IPS-18a (cell line): ENCODE measurements at regions not wholly inside any gene's neighbourhood (a gene's known extent, or its start where the extent isn't known, plus 50 kb on each side); places are given as distances from the start of the nearest gene placed in this dataset.
"Not testable (repeated sequence)": the region's sequence is repeated elsewhere in the genome, so short reads cannot be mapped to it uniquely, and the experiment has no call there.

Source experiments
- H3K27ac ChIP-seq: one replicate; pipeline ENCODE4 v1.5.1; 2013; ENCODE audit warnings: low read length
- H3K27me3 ChIP-seq: one replicate; pipeline ENCODE4 v1.6.1; 2013; ENCODE audit warnings: mild to moderate bottlenecking, low read length; ENCODE audit not compliant: control insufficient read depth, insufficient read depth
- H3K36me3 ChIP-seq: one replicate; pipeline ENCODE4 v1.6.1; 2013; ENCODE audit warnings: low read depth, low read length; ENCODE audit not compliant: control insufficient read depth
- H3K4me1 ChIP-seq: one replicate; pipeline ENCODE4 v1.6.1; 2013; ENCODE audit warnings: low read depth, low read length; ENCODE audit not compliant: control insufficient read depth
- H3K4me3 ChIP-seq: one replicate; pipeline ENCODE4 v1.5.1; 2013; ENCODE audit warnings: low read length
- H3K9ac ChIP-seq: one replicate; pipeline ENCODE4 v1.6.1; 2013; ENCODE audit warnings: mild to moderate bottlenecking, low read length, moderate library complexity
- H3K9me3 ChIP-seq: one replicate; pipeline ENCODE4 v1.6.1; 2013; ENCODE audit warnings: low read depth, low read length; ENCODE audit not compliant: control insufficient read depth

- Histone ChIP-seq H3K9ac (no peak overlapping the region), H3K9me3 (no peaks in the 10 kb centered on the region), H3K27me3 (no peaks in the 10 kb centered on the region), H3K27ac (no peak overlapping the region), H3K36me3 (no peaks in the 10 kb centered on the region), H3K4me3 (no peak overlapping the region), H3K4me1 (no peaks in the 10 kb centered on the region)
Measured at GRCh38 chr1:199877526-199878384, 149.8 kb upstream of the NR5A2 start.

- no peaks in the 10 kb centered on the region for H3K4me1 ChIP-seq
- H3K9ac ChIP-seq = no peak overlapping the region
- no peak overlapping the region for H3K27ac ChIP-seq
- H3K9me3 ChIP-seq = no peaks in the 10 kb centered on the region
- H3K4me3 ChIP-seq = no peak overlapping the region
- H3K36me3 ChIP-seq = no peaks in the 10 kb centered on the region
- no peaks in the 10 kb centered on the region for H3K27me3 ChIP-seq
Measured at GRCh38 chr1:199878823-199879222, 148.7 kb upstream of the NR5A2 start.

- Histone ChIP-seq H3K36me3 (no peaks in the 10 kb centered on the region), H3K27me3 (no peaks in the 10 kb centered on the region), H3K27ac (no peak overlapping the region), H3K4me1 (no peaks in the 10 kb centered on the region), H3K4me3 (no peak overlapping the region), H3K9me3 (no peaks in the 10 kb centered on the region), H3K9ac (no peak overlapping the region)
Measured at GRCh38 chr1:199898654-199899053, 128.9 kb upstream of the NR5A2 start.

- H3K4me3 ChIP-seq = no peak overlapping the region
- H3K36me3 ChIP-seq = no peaks in the 10 kb centered on the region
- H3K27ac ChIP-seq = no peak overlapping the region
Measured at GRCh38 chr1:199901341-199901740, 126.2 kb upstream of the NR5A2 start.

GRCh38 chr1:199907361-199907760 lies 120.1 kb upstream of the NR5A2 start:
- Histone ChIP-seq H3K4me3 (no peak overlapping the region), H3K9me3 (no peaks in the 10 kb centered on the region), H3K27ac (no peak overlapping the region), H3K36me3 (no peaks in the 10 kb centered on the region), H3K4me1 (no peaks in the 10 kb centered on the region), H3K27me3 (no peaks in the 10 kb centered on the region), H3K9ac (no peak overlapping the region)

More at GRCh38 chr1:199901341-199901740, 126.2 kb upstream of the NR5A2 start:
- no peak overlapping the region for H3K9ac ChIP-seq
- no peaks in the 10 kb centered on the region for H3K4me1 ChIP-seq
- no peaks in the 10 kb centered on the region for H3K9me3 ChIP-seq
- H3K27me3 ChIP-seq = no peaks in the 10 kb centered on the region

- Histone ChIP-seq H3K9ac (no peak overlapping the region), H3K27ac (no peak overlapping the region), H3K9me3 (no peaks in the 10 kb centered on the region), H3K36me3 (no peaks in the 10 kb centered on the region), H3K4me3 (no peak overlapping the region), H3K4me1 (no peaks in the 10 kb centered on the region), H3K27me3 (no peaks in the 10 kb centered on the region)
Measured at GRCh38 chr1:199909137-199909536, 118.4 kb upstream of the NR5A2 start.

- H3K9me3 ChIP-seq = no peaks in the 10 kb centered on the region
- no peaks in the 10 kb centered on the region for H3K4me1 ChIP-seq
- no peak overlapping the region for H3K4me3 ChIP-seq
- H3K9ac ChIP-seq = no peak overlapping the region
- H3K36me3 ChIP-seq = no peaks in the 10 kb centered on the region
- H3K27me3 ChIP-seq = no peaks in the 10 kb centered on the region
- no peak overlapping the region for H3K27ac ChIP-seq
Measured at GRCh38 chr1:199913318-199913717, 114.2 kb upstream of the NR5A2 start.

GRCh38 chr1:199914546-199914945 lies 113.0 kb upstream of the NR5A2 start:
- H3K9me3 ChIP-seq = no peaks in the 10 kb centered on the region
- H3K4me1 ChIP-seq = no peaks in the 10 kb centered on the region
- no peaks in the 10 kb centered on the region for H3K36me3 ChIP-seq
- H3K27me3 ChIP-seq = no peaks in the 10 kb centered on the region
- H3K4me3 ChIP-seq = no peak overlapping the region
- H3K9ac ChIP-seq = no peak overlapping the region
- no peak overlapping the region for H3K27ac ChIP-seq

GRCh38 chr1:199918196-199918769 lies 109.2 kb upstream of the NR5A2 start:
- Histone ChIP-seq H3K4me3 (no peak overlapping the region), H3K36me3 (no peaks in the 10 kb centered on the region), H3K9me3 (no peaks in the 10 kb centered on the region), H3K9ac (no peak overlapping the region), H3K4me1 (no peaks in the 10 kb centered on the region), H3K27me3 (no peaks in the 10 kb centered on the region), H3K27ac (no peak overlapping the region)

GRCh38 chr1:199920635-199921034 lies 106.9 kb upstream of the NR5A2 start:
- Histone ChIP-seq H3K4me1 (no peaks in the 10 kb centered on the region), H3K27me3 (no peaks in the 10 kb centered on the region)

GRCh38 chr1:199929556-199929955 lies 98.0 kb upstream of the NR5A2 start:
- Histone ChIP-seq H3K4me3 (no peak overlapping the region), H3K4me1 (no peaks in the 10 kb centered on the region), H3K27me3 (no peaks in the 10 kb centered on the region), H3K9me3 (no peaks in the 10 kb centered on the region), H3K9ac (no peak overlapping the region), H3K36me3 (no peaks in the 10 kb centered on the region), H3K27ac (no peak overlapping the region)

More at GRCh38 chr1:199920635-199921034, 106.9 kb upstream of the NR5A2 start:
- H3K27ac ChIP-seq = no peak overlapping the region
- H3K9me3 ChIP-seq = no peaks in the 10 kb centered on the region
- H3K36me3 ChIP-seq = no peaks in the 10 kb centered on the region
- no peak overlapping the region for H3K4me3 ChIP-seq
- H3K9ac ChIP-seq = no peak overlapping the region

- not testable (repeated sequence) for H3K4me1 ChIP-seq, H3K4me3 ChIP-seq, H3K27ac ChIP-seq, H3K36me3 ChIP-seq, H3K9ac ChIP-seq, H3K27me3 ChIP-seq, H3K9me3 ChIP-seq
Measured at GRCh38 chr1:199930067-199930466, 97.4 kb upstream of the NR5A2 start.
